Immature natural killer cell (primary cell): ENCODE measurements at regions not wholly inside any gene's neighbourhood (a gene's known extent, or its start where the extent isn't known, plus 50 kb on each side); places are given as distances from the start of the nearest gene placed in this dataset.
A peak's percentile ranks its signal among the peaks of the same experiment; 100 is the strongest.
"Not testable (repeated sequence)": the region's sequence is repeated elsewhere in the genome, so short reads cannot be mapped to it uniquely, and the experiment has no call there.

Source experiments
- DNase-seq, 3 donors: peaks; one replicate each; pipeline ENCODE4 v3.0.0; 2022; ENCODE audit warnings: mixed read lengths in 1 of 3
- H3K27ac Mint-ChIP-seq, 6 donors: one replicate each; pipeline ENCODE4 v1.8.0; 2020; ENCODE audit warnings: mixed read lengths in 6 of 6, mild to moderate bottlenecking in 5 of 6, inconsistent platforms in 4 of 6, moderate library complexity in 3 of 6
- H3K27me3 Mint-ChIP-seq, 3 donors: one replicate each; pipeline ENCODE4 v1.8.0; 2020 to 2021; ENCODE audit warnings: low read depth in 3 of 3, mild to moderate bottlenecking in 3 of 3, mixed read lengths in 3 of 3, moderate library complexity in 3 of 3, inconsistent platforms in 1 of 3
- H3K36me3 Mint-ChIP-seq, 3 donors: one replicate each; pipeline ENCODE4 v1.8.0; 2020; ENCODE audit warnings: mixed read lengths in 3 of 3, inconsistent platforms in 2 of 3, mild to moderate bottlenecking in 2 of 3
- H3K4me1 Mint-ChIP-seq, 2 donors: one replicate each; pipeline ENCODE4 v1.8.0; 2020; ENCODE audit warnings: inconsistent platforms in 2 of 2, mild to moderate bottlenecking in 2 of 2, mixed read lengths in 2 of 2, moderate library complexity in 1 of 2
- H3K4me3 Mint-ChIP-seq, 5 donors: one replicate each; pipeline ENCODE4 v1.8.0; 2020; ENCODE audit warnings: mild to moderate bottlenecking in 5 of 5, mixed read lengths in 5 of 5, inconsistent platforms in 3 of 5, moderate library complexity in 3 of 5
- H3K9me3 Mint-ChIP-seq, 6 donors: one replicate each; pipeline ENCODE4 v1.8.0; 2020; ENCODE audit warnings: mild to moderate bottlenecking in 6 of 6, mixed read lengths in 6 of 6, inconsistent platforms in 4 of 6, moderate library complexity in 3 of 6

DNA sequence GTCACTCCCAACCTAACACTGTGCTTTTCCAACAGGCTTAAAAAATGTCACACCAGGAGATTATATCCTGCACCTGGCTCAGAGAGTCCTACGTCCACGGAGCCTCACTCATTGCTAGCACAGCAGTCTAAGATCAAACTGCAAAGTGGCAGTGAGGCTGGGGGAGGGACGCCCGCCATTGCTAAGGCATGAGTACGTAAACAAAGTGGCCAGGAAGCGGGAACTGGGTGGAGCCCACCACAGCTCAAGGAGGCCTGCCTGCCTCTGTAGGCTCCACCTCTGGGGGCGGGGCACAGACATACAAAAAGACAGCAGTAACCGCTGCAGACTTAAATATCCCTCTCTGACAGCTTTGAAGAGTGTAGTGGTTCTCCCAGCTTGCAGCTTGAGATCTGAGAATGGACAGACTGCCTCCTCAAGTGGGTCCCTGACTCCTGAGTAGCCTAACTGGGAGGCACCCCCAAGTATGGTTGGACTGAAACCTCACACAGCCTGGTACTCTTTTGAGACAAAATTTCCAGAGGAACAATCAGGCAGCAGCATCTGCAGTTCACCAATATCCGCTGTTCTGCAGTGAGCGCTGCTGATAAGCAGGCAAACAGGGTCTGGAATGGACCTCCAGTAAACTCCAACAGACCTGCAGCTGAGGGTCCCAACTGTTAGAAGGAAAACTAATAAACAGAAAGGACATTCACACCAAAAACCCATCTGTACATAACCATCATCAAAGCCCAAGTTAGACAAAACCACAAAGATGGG lies 2986.4 kb upstream of the OR11H1 start:
- H3K9me3 Mint-ChIP-seq, H3K4me3 Mint-ChIP-seq, H3K36me3 Mint-ChIP-seq, H3K27me3 Mint-ChIP-seq, H3K4me1 Mint-ChIP-seq, DNase-seq, H3K27ac Mint-ChIP-seq: not testable (repeated sequence)

GRCh38 chr22:12553366-12553765 lies 2974.6 kb upstream of the OR11H1 start:
- not testable (repeated sequence) for H3K4me3 Mint-ChIP-seq, DNase-seq, H3K4me1 Mint-ChIP-seq, H3K27ac Mint-ChIP-seq, H3K36me3 Mint-ChIP-seq, H3K27me3 Mint-ChIP-seq
- H3K9me3 Mint-ChIP-seq = peaks cover 0 to 12% (median 4%) of the 10 kb centered on the region in 6 donors

DNA sequence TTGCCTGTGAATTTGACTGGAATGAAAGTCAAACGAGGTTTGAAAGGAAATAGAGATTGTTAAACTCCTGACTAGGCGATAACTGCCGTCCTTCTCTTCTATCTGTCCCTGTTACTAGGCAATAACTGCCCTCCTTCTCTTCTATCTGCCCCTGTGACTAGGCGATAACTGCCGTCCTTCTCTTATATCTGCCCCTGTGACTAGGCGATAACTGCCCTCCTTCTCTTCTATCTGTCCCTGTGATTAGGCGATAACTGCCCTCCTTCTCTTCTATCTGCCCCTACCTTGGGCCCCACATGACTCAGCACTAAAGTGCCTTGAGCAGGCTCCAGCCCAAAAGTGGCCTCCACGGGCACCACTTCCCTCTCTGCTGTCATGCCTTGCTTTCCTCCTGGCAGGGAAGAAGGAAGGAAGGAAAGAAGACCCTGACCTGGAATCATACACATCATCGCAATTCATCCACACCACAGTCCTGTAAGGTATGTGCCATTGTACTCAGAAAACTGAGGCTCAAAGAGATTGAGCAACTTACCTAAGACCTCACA lies 2973.3 kb upstream of the OR11H1 start:
- H3K4me1 Mint-ChIP-seq, H3K9me3 Mint-ChIP-seq, H3K27ac Mint-ChIP-seq, H3K4me3 Mint-ChIP-seq, H3K27me3 Mint-ChIP-seq, H3K36me3 Mint-ChIP-seq, DNase-seq: not testable (repeated sequence)

GRCh38 chr22:12571500-12571899 lies 2956.5 kb upstream of the OR11H1 start:
- H3K36me3 Mint-ChIP-seq, H3K9me3 Mint-ChIP-seq, DNase-seq, H3K27me3 Mint-ChIP-seq, H3K27ac Mint-ChIP-seq, H3K4me1 Mint-ChIP-seq, H3K4me3 Mint-ChIP-seq: not testable (repeated sequence)

DNA sequence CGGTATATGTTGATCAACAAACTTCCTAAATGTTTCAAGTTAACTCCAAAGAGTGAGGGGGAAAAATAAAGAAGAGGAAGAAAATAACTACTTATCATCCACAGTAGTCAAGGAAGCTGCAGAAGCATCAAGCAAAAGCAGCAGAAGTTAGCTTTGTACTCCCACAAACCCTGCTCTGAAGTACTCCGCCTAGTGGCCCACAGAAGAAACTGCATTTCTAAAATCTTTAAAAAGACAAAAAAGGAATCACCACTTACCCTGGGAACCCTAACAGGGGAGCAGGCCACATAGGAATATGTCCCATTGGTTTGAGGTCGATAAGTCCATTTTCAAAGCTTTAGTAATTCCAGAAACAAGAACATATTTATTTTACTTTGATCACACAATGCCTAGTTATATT lies 2948.3 kb upstream of the OR11H1 start:
- not testable (repeated sequence) for DNase-seq, H3K36me3 Mint-ChIP-seq, H3K27me3 Mint-ChIP-seq, H3K27ac Mint-ChIP-seq, H3K4me1 Mint-ChIP-seq, H3K9me3 Mint-ChIP-seq, H3K4me3 Mint-ChIP-seq

DNA sequence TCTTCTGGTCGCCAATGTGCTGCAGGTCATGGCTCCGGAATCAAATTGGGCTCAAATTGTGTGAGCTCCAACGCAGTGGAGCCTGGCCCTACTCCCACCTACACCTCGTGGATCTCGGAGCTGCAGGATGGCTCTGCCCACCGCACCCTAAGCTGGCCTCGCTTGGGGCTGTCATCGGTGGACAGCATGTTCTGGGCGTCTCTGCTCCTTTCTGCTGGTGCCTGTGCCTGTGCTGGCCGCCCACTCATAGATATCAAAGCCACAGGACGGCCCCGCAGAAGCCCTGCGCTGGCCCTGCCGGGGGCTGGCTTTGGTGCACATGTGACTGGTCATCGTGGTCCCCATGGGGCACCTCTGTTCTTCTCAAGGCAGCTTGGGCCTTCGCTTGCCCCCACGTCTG lies 2943.5 kb upstream of the OR11H1 start:
- not testable (repeated sequence) for H3K36me3 Mint-ChIP-seq, H3K4me1 Mint-ChIP-seq, H3K4me3 Mint-ChIP-seq, H3K27me3 Mint-ChIP-seq, H3K27ac Mint-ChIP-seq, DNase-seq
- H3K9me3 Mint-ChIP-seq = peaks cover 6 to 14% (median 9%) of the 10 kb centered on the region in 6 donors

DNA sequence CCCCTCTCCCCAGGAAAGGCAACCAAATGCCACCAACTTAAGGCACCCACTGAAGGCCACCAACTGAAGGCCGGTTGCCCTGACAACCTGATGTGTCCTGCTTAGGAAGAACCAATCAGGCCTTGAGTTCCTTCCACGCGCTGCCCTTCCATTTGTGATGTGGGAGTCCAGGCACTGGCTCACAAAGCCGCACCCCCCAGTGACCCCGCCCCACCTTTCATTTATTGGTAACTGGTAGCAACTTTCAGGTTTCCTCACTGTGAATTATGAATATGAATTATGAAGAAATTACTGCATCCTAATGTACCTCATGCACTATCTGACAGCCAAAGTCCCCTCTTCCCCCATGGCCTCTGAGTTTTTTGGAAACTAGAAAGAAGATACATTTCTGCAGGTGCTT lies 2943.1 kb upstream of the OR11H1 start:
- not testable (repeated sequence) for H3K4me1 Mint-ChIP-seq, H3K4me3 Mint-ChIP-seq, H3K27ac Mint-ChIP-seq, DNase-seq, H3K36me3 Mint-ChIP-seq, H3K27me3 Mint-ChIP-seq
- peaks cover 7 to 16% (median 12%) of the 10 kb centered on the region in 6 donors for H3K9me3 Mint-ChIP-seq

GRCh38 chr22:12595724-12596123 lies 2932.3 kb upstream of the OR11H1 start:
- H3K27ac Mint-ChIP-seq, H3K4me3 Mint-ChIP-seq, H3K36me3 Mint-ChIP-seq, DNase-seq, H3K27me3 Mint-ChIP-seq, H3K4me1 Mint-ChIP-seq: not testable (repeated sequence)
- H3K9me3 Mint-ChIP-seq = peaks cover 32 to 75% (median 59%) of the 10 kb centered on the region in 6 donors

DNA sequence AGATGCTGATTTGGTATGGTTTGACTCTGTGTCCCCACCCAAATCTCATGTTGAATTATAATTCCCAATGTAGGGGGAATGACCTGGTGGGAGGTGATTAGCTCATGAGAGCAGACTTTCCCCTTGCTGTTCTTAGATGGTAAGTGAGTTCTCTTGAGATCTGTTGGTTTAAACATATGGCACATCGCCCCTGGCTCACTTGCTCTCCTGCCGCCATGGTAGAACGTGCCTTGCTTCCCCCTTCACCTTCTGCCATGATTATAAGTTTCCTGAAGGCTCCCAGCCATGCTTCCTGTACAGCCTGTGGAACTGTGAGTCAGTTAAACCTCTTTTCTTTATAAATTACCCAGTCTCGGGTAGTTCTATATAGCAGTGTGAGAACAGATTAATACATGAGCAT lies 2930.2 kb upstream of the OR11H1 start:
- peaks cover 46 to 75% (median 58%) of the 10 kb centered on the region in 6 donors for H3K9me3 Mint-ChIP-seq
- H3K4me3 Mint-ChIP-seq, H3K27me3 Mint-ChIP-seq, H3K27ac Mint-ChIP-seq, H3K36me3 Mint-ChIP-seq, H3K4me1 Mint-ChIP-seq, DNase-seq: not testable (repeated sequence)

DNA sequence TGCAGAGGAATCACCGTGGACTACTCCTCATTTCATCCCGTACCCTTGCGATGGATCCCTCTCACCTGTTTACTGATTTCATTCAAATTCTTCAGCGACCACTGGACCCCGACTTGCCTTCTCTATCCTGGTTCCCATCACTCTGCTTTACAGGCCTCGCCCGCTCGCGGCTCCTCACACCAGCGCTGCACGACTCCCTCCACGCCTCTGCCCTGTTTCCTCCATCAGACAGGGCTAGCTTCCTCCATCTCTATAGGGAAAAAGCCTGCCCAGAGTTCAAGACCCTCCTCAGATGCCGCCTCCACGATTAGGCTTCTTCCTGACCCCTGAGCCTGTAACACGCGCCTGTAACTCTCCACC lies 2926.5 kb upstream of the OR11H1 start:
- not testable (repeated sequence) for H3K27ac Mint-ChIP-seq, H3K4me1 Mint-ChIP-seq, DNase-seq, H3K36me3 Mint-ChIP-seq, H3K27me3 Mint-ChIP-seq
- H3K4me3 Mint-ChIP-seq = peak overlapping the region in 2 of 5 donors; percentile 14 to 56
- peaks cover 52 to 84% (median 68%) of the 10 kb centered on the region in 6 donors for H3K9me3 Mint-ChIP-seq

- no peak overlapping the region for H3K27ac Mint-ChIP-seq
- peaks cover 0 to 3% (median 1%) of the 10 kb centered on the region in 3 donors for H3K27me3 Mint-ChIP-seq
- no peak for DNase-seq
- H3K4me3 Mint-ChIP-seq = peak overlapping the region in 2 of 5 donors; percentile 14 to 56
- peaks cover 0 to 10% (median 8%) of the 10 kb centered on the region in 3 donors for H3K36me3 Mint-ChIP-seq
- H3K9me3 Mint-ChIP-seq = peaks cover 50 to 84% (median 72%) of the 10 kb centered on the region in 6 donors
- H3K4me1 Mint-ChIP-seq = no peaks in the 10 kb centered on the region
Measured at GRCh38 chr22:12601870-12602779, 2925.9 kb upstream of the OR11H1 start.

GRCh38 chr22:12603399-12603798 lies 2924.6 kb upstream of the OR11H1 start:
- not testable (repeated sequence) for H3K4me3 Mint-ChIP-seq, H3K27ac Mint-ChIP-seq, H3K27me3 Mint-ChIP-seq, H3K4me1 Mint-ChIP-seq, DNase-seq
- Mint-ChIP-seq H3K36me3 (peaks cover 0 to 11% (median 8%) of the 10 kb centered on the region in 3 donors), H3K9me3 (peaks cover 46 to 84% (median 74%) of the 10 kb centered on the region in 6 donors)

DNA sequence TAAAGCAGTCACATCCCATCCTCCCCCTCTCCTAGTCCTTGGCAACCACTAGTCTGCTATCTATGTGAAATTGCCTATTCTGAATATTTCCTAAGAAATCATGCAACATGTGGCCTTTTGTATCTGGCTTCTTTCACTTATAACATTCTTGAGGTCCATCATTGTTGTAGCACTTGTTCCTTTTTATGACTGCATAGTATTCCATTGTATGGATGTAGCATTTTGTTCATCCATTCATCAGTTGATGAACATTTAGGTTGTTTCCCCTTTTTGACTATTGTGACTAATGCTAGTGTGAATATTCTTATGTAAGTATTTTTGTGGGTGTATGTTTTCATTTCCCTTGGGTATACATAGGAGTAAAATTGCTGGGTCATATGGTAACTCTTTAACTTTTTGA lies 2924.2 kb upstream of the OR11H1 start:
- Mint-ChIP-seq H3K4me3 (peak overlapping the region in 1 of 5 donors; percentile 36), H3K36me3 (peaks cover 0 to 11% (median 8%) of the 10 kb centered on the region in 3 donors), H3K9me3 (peaks cover 44 to 84% (median 74%) of the 10 kb centered on the region in 6 donors)
- H3K27ac Mint-ChIP-seq, H3K27me3 Mint-ChIP-seq, DNase-seq, H3K4me1 Mint-ChIP-seq: not testable (repeated sequence)

- DNase-seq, H3K4me3 Mint-ChIP-seq, H3K4me1 Mint-ChIP-seq, H3K27ac Mint-ChIP-seq, H3K27me3 Mint-ChIP-seq: not testable (repeated sequence)
- Mint-ChIP-seq H3K9me3 (peaks cover 40 to 81% (median 68%) of the 10 kb centered on the region in 6 donors), H3K36me3 (peaks cover 0 to 17% (median 0%) of the 10 kb centered on the region in 3 donors)
Measured at GRCh38 chr22:12608454-12608853, 2919.5 kb upstream of the OR11H1 start.
